ENCODE measurements at regions not wholly inside any gene's neighbourhood (a gene's known extent, or its start where the extent isn't known, plus 50 kb on each side); places are given as distances from the start of the nearest gene placed in this dataset.

- DNase-seq (ENCODE audit: insufficient read length, low spot score) = no peak
- FAIRE-seq = no peak
Measured at GRCh38 chr3:105166893-105167292, 199.8 kb upstream of the ALCAM start.

- FAIRE-seq (no peak), DNase-seq (ENCODE audit: insufficient read length, low spot score) (no peak)
Measured at GRCh38 chr3:105170423-105170822, 196.3 kb upstream of the ALCAM start.

DNA sequence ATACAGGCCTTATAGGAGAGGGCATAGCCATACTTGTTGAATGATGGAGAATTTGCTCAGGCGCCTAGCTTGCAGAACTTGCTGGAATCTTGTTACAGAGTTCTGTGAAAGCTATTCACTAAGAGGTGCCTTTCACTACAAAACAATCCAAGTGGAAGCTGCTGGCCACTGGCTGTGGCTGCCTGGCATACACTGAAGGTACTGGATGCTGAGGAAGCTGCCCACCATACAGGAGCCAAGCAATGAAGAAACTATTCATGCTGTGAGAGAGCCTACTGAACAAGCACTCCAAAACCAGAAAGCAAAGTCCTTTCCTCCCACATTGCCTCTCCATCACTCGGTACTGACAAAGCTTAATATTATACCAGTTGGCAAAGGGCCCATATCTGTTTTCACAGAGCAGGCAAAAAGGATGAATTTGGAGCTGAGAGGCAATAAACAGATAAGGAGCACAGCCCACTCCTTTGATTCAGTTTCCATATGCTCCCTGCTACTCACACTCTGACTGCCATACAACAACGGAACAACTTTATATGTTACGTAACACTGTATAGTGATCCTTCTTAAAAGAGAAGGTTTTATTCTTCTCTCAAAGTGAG is 192.6 kb upstream of the ALCAM start:
- DNase-seq (ENCODE audit: insufficient read length, low spot score) (no peak), FAIRE-seq (no peak)

DNA sequence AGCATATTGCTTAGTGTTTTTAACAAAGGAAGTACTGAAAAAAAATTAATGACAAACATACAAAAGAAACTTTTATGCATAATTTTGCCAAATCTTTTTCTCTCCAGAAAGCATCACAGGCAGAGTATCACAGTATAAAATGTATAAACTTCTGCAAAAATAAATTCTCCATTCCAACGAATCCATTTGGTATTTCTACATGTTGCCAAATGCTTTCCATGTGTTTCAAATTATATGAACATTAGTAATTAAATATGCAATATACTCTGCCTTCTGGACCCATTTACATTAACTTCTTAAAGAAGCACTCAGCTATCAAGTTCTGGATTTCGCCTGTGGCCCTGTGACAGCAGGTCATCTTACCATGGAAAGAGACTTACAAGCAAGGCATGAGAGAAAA is 189.1 kb upstream of the ALCAM start:
- no peak for FAIRE-seq
- DNase-seq (ENCODE audit: insufficient read length, low spot score) = no peak

DNA sequence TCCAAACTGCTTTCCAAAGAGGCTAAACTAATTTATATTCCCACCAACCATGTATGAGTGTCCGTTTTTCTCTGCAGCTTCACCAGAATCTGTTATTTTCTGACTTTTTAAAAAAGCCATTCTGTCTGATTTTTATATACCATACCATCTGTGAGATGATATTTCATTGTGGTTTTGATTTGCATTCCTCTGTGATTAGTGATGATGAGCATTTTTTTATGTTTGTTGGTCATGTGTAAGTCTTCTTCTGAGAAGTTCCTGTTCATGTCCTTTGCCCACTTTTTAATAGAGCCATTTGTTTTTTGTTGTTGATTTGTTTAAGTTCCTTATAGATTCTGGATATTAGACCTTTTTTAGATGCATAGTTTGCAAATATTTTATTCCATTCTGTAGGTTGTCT is 179.4 kb upstream of the ALCAM start:
- FAIRE-seq (no peak), DNase-seq (ENCODE audit: insufficient read length, low spot score) (no peak)

DNA sequence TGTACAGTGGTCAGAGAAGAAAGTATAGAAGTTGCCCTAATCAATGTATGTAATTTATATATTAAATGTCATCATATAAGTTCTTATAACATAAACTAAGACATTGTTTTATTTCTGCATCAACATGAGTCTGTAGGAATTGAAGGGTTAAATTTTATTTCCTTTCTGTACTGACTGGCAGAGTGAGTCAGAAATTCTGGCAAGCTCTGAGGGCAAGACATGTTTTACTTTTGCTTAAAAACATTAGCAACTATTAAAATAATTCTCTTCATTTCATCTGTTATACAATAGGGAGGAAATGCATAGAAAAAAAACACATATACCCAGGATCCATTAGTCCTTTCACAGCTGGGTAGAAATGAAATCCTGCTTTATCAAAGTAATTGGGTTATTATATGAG is 171.4 kb upstream of the ALCAM start:
- DNase-seq (ENCODE audit: insufficient read length, low spot score) = no peak
- no peak for FAIRE-seq

GRCh38 chr3:105197863-105198262 is 168.8 kb upstream of the ALCAM start:
- DNase-seq (ENCODE audit: insufficient read length, low spot score) (no peak), FAIRE-seq (no peak)

DNA sequence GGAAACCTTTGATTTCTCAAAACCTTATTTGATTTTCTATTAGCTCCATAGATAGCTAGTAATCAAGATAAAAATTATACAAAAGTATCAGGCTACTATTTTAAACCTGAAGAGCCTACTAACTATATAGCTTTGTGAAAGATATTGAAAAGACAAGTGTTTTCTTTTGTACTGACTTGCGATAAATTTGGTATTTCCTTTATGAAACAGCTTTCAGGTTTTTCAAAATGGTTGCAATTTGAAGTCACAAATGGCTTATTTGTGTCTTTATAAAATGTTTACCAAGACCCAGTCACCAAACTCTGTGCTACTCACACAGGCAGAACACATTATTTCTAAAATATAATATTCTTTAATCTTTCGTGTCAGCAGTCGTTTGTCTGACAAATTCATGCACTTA is 167.5 kb upstream of the ALCAM start:
- no peak for FAIRE-seq
- no peak for DNase-seq (ENCODE audit: insufficient read length, low spot score)

DNA sequence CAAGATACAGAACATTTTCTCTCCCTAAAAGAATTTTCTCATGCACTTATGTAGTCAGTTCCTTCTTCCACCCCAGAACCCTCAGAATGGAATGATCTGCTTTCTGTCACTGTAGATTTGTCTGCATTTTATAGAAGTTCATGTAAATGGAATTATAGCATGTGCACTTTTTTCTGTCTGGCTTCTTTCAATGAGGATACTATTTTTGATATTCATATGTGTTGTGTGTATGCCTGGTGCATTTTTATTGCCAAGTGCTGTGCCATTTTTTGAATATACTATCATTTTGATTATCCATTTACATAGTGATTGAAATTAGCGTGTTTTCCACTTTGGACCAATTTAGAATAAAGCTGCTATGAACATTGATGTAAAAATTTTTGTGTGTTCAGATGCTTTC is 156.6 kb upstream of the ALCAM start:
- DNase-seq (ENCODE audit: insufficient read length, low spot score) (no peak), FAIRE-seq (no peak)

DNA sequence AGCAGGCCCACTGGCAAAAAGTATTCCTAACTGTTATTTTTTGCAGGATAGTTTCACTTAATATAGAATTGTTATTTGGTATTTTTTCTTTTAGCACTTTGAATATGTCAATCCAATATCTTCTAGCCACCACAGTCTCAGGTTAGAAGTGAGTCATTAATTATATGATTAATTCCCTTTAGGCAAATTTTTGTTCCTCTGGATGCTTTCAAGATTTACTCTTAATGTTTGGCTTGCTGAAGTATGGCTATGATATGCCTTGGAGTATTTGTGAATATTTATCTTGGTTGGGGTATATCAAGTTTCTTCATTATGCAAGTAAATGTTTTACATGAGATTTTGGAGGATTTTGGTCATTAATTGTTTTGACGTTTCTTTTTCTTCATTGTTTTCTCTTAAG is 152.1 kb upstream of the ALCAM start:
- no peak for FAIRE-seq
- no peak for DNase-seq (ENCODE audit: insufficient read length, low spot score)

- no peak for FAIRE-seq
Measured at GRCh38 chr3:105222568-105223093, 144.1 kb upstream of the ALCAM start.

DNA sequence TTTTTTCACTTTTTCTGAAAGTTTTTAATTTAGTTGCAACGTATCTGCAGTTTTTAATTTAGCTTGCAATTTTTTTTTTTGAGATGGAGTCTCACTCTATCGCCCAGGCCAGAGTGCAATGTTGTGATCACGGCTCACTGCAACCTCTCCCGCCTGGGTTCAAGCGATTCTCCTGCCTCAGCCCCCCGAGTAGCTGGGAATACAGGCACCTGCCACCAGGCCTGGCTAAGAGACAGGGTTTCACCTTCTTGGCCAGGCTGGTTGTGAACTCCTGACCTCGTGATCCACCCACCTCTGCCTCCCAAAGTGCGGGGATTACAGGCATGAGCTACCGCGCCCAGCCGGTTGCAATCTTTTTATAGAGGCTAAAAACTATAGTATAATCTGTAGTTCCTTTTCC is 142.9 kb upstream of the ALCAM start:
- FAIRE-seq = no peak
- DNase-seq (ENCODE audit: insufficient read length, low spot score) = no peak

More at GRCh38 chr3:105222568-105223093, 144.1 kb upstream of the ALCAM start:
- DNase-seq (ENCODE audit: insufficient read length, low spot score) = no peak

GRCh38 chr3:105228696-105229095 is 138.0 kb upstream of the ALCAM start:
- DNase-seq (ENCODE audit: insufficient read length, low spot score) (no peak), FAIRE-seq (no peak)

GRCh38 chr3:105232553-105232952 is 134.2 kb upstream of the ALCAM start:
- FAIRE-seq (no peak), DNase-seq (ENCODE audit: insufficient read length, low spot score) (no peak)

- FAIRE-seq = no peak
- no peak for DNase-seq (ENCODE audit: insufficient read length, low spot score)
Measured at GRCh38 chr3:105233010-105233409, 133.7 kb upstream of the ALCAM start.

DNA sequence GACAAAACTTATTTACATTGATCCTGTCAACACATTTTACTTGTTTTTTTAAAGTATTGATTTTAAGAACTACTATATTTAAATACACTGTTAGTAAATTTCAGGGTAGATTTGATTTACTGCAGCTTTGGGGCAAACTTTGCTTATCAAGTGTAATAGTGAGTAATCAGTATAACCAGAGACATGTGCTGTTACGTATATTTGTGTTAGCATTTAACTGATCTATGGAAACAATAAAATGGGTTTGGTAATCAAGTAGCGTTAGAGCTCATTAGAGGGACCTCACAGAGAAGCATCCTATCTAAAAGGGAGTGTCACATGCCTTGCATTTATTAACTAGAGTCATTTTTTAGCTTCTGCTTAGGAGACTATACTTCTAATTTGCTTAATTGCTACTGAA is 131.5 kb upstream of the ALCAM start:
- FAIRE-seq = no peak
- no peak for DNase-seq (ENCODE audit: insufficient read length, low spot score)

- FAIRE-seq (no peak), DNase-seq (ENCODE audit: insufficient read length, low spot score) (no peak)
Measured at GRCh38 chr3:105235785-105236184, 130.9 kb upstream of the ALCAM start.

DNA sequence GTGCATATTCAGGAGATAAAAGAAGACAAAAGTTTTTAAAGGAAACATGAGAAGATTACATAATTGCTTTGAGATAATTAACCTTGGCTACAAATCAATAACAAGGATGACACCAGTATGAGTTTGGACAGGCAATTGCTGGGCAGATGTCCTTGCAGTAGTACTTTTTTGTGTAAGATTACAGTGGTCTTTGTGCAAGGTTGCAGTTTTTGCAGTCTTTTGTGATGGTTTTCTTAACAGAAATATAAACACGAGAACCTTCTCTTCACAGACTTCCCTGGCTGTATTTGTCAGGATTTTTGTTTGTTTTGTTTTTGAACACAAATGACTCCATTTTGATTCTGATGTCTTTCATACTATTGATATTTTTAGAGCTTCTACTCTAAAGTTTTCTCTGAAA is 128.3 kb upstream of the ALCAM start:
- no peak for FAIRE-seq
- no peak for DNase-seq (ENCODE audit: insufficient read length, low spot score)

- FAIRE-seq (no peak), DNase-seq (ENCODE audit: insufficient read length, low spot score) (no peak)
Measured at GRCh38 chr3:105243076-105243475, 123.6 kb upstream of the ALCAM start.

GRCh38 chr3:105246536-105246935 is 120.2 kb upstream of the ALCAM start:
- no peak for DNase-seq (ENCODE audit: insufficient read length, low spot score)
- no peak for FAIRE-seq

- DNase-seq (ENCODE audit: insufficient read length, low spot score) (no peak), FAIRE-seq (no peak)
Measured at GRCh38 chr3:105253225-105253624, 113.5 kb upstream of the ALCAM start.

DNA sequence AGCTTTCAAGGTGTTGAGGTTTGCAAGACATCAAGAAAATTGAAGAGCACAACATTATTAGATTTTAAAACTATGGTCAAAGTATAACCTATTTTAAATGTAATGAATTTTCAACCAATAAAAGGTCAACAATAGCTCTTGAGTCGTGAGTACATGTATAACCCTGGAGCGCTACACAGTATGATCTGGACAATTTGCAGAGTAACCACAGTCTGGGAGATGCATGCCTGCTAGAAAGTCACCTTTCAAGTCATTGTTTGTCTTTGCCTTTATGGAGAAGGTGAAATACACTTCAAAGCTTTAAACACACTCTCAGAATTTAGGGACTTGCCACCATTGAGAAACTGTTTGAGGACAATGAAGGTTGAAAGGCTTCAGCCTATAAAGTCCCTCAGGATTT is 112.6 kb upstream of the ALCAM start:
- no peak for DNase-seq (ENCODE audit: insufficient read length, low spot score)
- no peak for FAIRE-seq

DNA sequence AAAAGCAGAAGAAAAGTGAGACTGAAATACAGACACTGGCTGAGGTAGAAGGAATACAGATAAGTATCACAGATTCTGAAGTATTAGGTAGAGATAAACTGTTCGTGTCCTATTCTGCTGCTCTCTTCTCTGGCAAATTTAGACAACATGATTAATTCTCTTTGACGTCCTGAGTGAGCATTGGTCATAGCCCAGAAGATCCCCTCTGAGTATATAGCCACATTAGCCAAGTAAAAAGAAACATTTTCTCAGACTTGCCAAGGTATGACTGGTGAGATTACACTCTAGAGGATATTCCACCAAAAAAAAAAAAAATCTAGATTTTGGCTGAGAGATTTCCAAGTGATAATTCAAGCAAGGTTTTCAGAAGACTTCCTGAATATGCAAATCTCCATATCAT is 111.4 kb upstream of the ALCAM start:
- FAIRE-seq (no peak), DNase-seq (ENCODE audit: insufficient read length, low spot score) (no peak)
